Neuronal stem cell (in vitro differentiated cells): ENCODE measurements at regions not wholly inside any gene's neighbourhood (a gene's known extent, or its start where the extent isn't known, plus 50 kb on each side); places are given as distances from the start of the nearest gene placed in this dataset.

Experiments used
- DNase-seq: peaks from one replicate; pipeline ENCODE4 v3.0.0-alpha.2; 2013; ENCODE audit warnings: low spot score
- H2AFZ ChIP-seq: one replicate; pipeline ENCODE4 v1.6.1; 2013; ENCODE audit warnings: mild to moderate bottlenecking, low read length, inconsistent platforms
- H2AK5ac ChIP-seq: 2 replicates; pipeline ENCODE4 v1.6.1; 2013; ENCODE audit warnings: low read depth, mild to moderate bottlenecking, inconsistent platforms, low read length, moderate library complexity, mixed read lengths
- H2BK120ac ChIP-seq: 2 replicates; pipeline ENCODE4 v1.6.1; 2013; ENCODE audit warnings: low read depth, mild to moderate bottlenecking, inconsistent platforms, low read length, moderate library complexity, mixed read lengths
- H2BK12ac ChIP-seq: one replicate; pipeline ENCODE4 v1.6.1; 2013; ENCODE audit warnings: low read length, inconsistent platforms
- H2BK15ac ChIP-seq: 2 replicates; pipeline ENCODE4 v1.6.1; 2013; ENCODE audit warnings: mild to moderate bottlenecking, low read length, inconsistent platforms, mixed read lengths
- H2BK5ac ChIP-seq: one replicate; pipeline ENCODE4 v1.6.1; 2013; ENCODE audit warnings: inconsistent platforms, mild to moderate bottlenecking, low read length, moderate library complexity
- H3K14ac ChIP-seq: one replicate; pipeline ENCODE4 v1.6.1; 2013; ENCODE audit warnings: low read length, inconsistent platforms
- H3K18ac ChIP-seq: 2 replicates; pipeline ENCODE4 v1.6.1; 2013; ENCODE audit warnings: low read length, inconsistent platforms
- H3K23ac ChIP-seq: 2 replicates; pipeline ENCODE4 v1.6.1; 2013; ENCODE audit warnings: low read depth, mild to moderate bottlenecking, mixed read lengths, low read length, inconsistent platforms; ENCODE audit not compliant: poor library complexity
- H3K27ac ChIP-seq: replicated peaks from 3 replicates; pipeline ENCODE4 v1.5.1; 2013; ENCODE audit warnings: low read length, inconsistent platforms
- H3K27me3 ChIP-seq, 3 experiments: 2 replicates each; pipeline ENCODE4 v1.6.1; 2013; ENCODE audit warnings: low read length in 3 of 3, mild to moderate bottlenecking in 2 of 3, inconsistent platforms in 1 of 3, low read depth in 1 of 3, mixed read lengths in 1 of 3, moderate library complexity in 1 of 3; ENCODE audit not compliant: control insufficient read depth in 3 of 3, insufficient read depth in 3 of 3
- H3K36me3 ChIP-seq, 2 donors: replicated peaks in 1 of 2; 2 replicates each; pipeline ENCODE4 v1.6.1; 2013; ENCODE audit warnings: low read length in 2 of 2; ENCODE audit not compliant: control insufficient read depth in 2 of 2, insufficient read depth in 2 of 2
- H3K4ac ChIP-seq: 2 replicates; pipeline ENCODE4 v1.6.1; 2013; ENCODE audit warnings: inconsistent platforms, mild to moderate bottlenecking, low read length, moderate library complexity
- H3K4me1 ChIP-seq, 2 donors: 1 replicate in 1 of 2; 2 replicates in 1 of 2; pipeline ENCODE4 v1.6.1; 2013; ENCODE audit warnings: low read length in 2 of 2, low read depth in 1 of 2; ENCODE audit not compliant: control insufficient read depth in 2 of 2, insufficient read depth in 1 of 2
- H3K4me2 ChIP-seq: one replicate; pipeline ENCODE4 v1.6.1; 2013; ENCODE audit warnings: mild to moderate bottlenecking, low read length, inconsistent platforms; ENCODE audit not compliant: insufficient read depth, poor library complexity, severe bottlenecking
- H3K4me3 ChIP-seq, 2 donors: 2 replicates each; pipeline ENCODE4 v1.5.1; 2013; ENCODE audit warnings: low read length in 2 of 2, mild to moderate bottlenecking in 2 of 2, inconsistent platforms in 1 of 2, moderate library complexity in 1 of 2
- H3K79me1 ChIP-seq: one replicate; pipeline ENCODE4 v1.6.1; 2013; ENCODE audit warnings: low read depth, mild to moderate bottlenecking, inconsistent platforms, low read length, moderate library complexity
- H3K9ac ChIP-seq: one replicate; pipeline ENCODE4 v1.6.1; 2013; ENCODE audit warnings: mild to moderate bottlenecking, low read depth, low read length, inconsistent platforms; ENCODE audit not compliant: poor library complexity
- H3K9me3 ChIP-seq, 2 donors: replicated peaks in 1 of 2; 2 replicates each; pipeline versions ENCODE3 to v1.6.1; 2013; ENCODE audit warnings: low read length in 2 of 2, mild to moderate bottlenecking in 2 of 2, inconsistent platforms in 1 of 2, low read depth in 1 of 2, mixed read lengths in 1 of 2, moderate library complexity in 1 of 2; ENCODE audit not compliant: control insufficient read depth in 2 of 2, insufficient read depth in 1 of 2
- H4K8ac ChIP-seq: one replicate; pipeline ENCODE4 v1.6.1; 2013; ENCODE audit warnings: low read depth, mild to moderate bottlenecking, inconsistent platforms, low read length, moderate library complexity
- H4K91ac ChIP-seq: one replicate; pipeline ENCODE4 v1.6.1; 2013; ENCODE audit warnings: low read length, low read depth, mild to moderate bottlenecking, inconsistent platforms; ENCODE audit not compliant: poor library complexity
- WGBS, 2 donors: extraction: QIAGEN DNeasy Blood & Tissue Kit; methylation state at CpG; one replicate each; pipeline ENCODE4 v1.1.7; 2013; ENCODE audit warnings: missing lambda C conversion rate in 2 of 2, mixed read lengths in 1 of 2; ENCODE audit not compliant: insufficient read length in 2 of 2, insufficient replicate concordance in 1 of 2; ENCODE audit errors: extremely low coverage in 2 of 2; 5-methylcytosine and 5-hydroxymethylcytosine counted together

GRCh38 chr6:164095056-164095455 is 680.5 kb downstream of the QKI start:
- H2BK12ac ChIP-seq: no peak overlapping the region
- H2BK15ac ChIP-seq: no peak overlapping the region
- no peak overlapping the region for H3K4me2 ChIP-seq
- H2BK120ac ChIP-seq: no peak overlapping the region
- H3K4me1 ChIP-seq: peaks cover 8 to 9% of the 10 kb centered on the region in 2 donors
- H3K18ac ChIP-seq: no peak overlapping the region
- DNase-seq: no peak
- H2AFZ ChIP-seq: no peak overlapping the region
- H3K27me3 ChIP-seq: no peaks in the 10 kb centered on the region
- H3K9ac ChIP-seq: no peak overlapping the region
- H4K8ac ChIP-seq: no peak overlapping the region
- H3K79me1 ChIP-seq: no peaks in the 10 kb centered on the region
- H3K27ac ChIP-seq: no peak overlapping the region
- no peak overlapping the region for H3K14ac ChIP-seq
- H3K4me3 ChIP-seq: no peak overlapping the region
- WGBS, 2 donors: no CpG with 5 or more reads among the region's 3 CpGs
- H3K36me3 ChIP-seq: no peaks in the 10 kb centered on the region
- H2AK5ac ChIP-seq: no peak overlapping the region
- no peak overlapping the region for H2BK5ac ChIP-seq
- H4K91ac ChIP-seq: no peak overlapping the region
- no peak overlapping the region for H3K23ac ChIP-seq
- H3K9me3 ChIP-seq: peaks cover 3 to 14% of the 10 kb centered on the region in 2 donors
- H3K4ac ChIP-seq: no peak overlapping the region

GRCh38 chr6:164087870-164088269 is 673.4 kb downstream of the QKI start:
- peaks cover 0 to 13% of the 10 kb centered on the region in 2 donors for H3K9me3 ChIP-seq
- no peak overlapping the region for H2BK12ac ChIP-seq
- no peak overlapping the region for H2AFZ ChIP-seq
- no CpG with 5 or more reads among the region's 3 CpGs for WGBS, 2 donors
- H2BK5ac ChIP-seq: no peak overlapping the region
- no peak overlapping the region for H3K4ac ChIP-seq
- no peak overlapping the region for H2BK15ac ChIP-seq
- no peaks in the 10 kb centered on the region for H3K27me3 ChIP-seq
- H3K4me3 ChIP-seq: no peak overlapping the region
- H3K79me1 ChIP-seq: no peaks in the 10 kb centered on the region
- H2AK5ac ChIP-seq: no peak overlapping the region
- peaks cover 15 to 25% of the 10 kb centered on the region in 2 donors for H3K4me1 ChIP-seq
- H4K8ac ChIP-seq: no peak overlapping the region
- H3K27ac ChIP-seq: no peak overlapping the region
- no peak overlapping the region for H2BK120ac ChIP-seq
- no peak for DNase-seq
- H4K91ac ChIP-seq: no peak overlapping the region
- H3K23ac ChIP-seq: no peak overlapping the region
- no peak overlapping the region for H3K14ac ChIP-seq
- no peak overlapping the region for H3K9ac ChIP-seq
- H3K18ac ChIP-seq: no peak overlapping the region
- H3K4me2 ChIP-seq: no peak overlapping the region
- H3K36me3 ChIP-seq: no peaks in the 10 kb centered on the region

GRCh38 chr6:164087211-164087610 is 672.7 kb downstream of the QKI start:
- WGBS, 2 donors: no CpG with 5 or more reads among the region's 2 CpGs
- Histone ChIP-seq H3K9me3 (peaks cover 0 to 11% of the 10 kb centered on the region in 2 donors), H3K79me1 (no peaks in the 10 kb centered on the region), H2AK5ac (peak overlapping the region; percentile 2), H3K14ac (no peak overlapping the region), H3K23ac (no peak overlapping the region), H3K36me3 (no peaks in the 10 kb centered on the region), H2BK15ac (peak overlapping the region; percentile 30), H2AFZ (no peak overlapping the region), H3K4me2 (no peak overlapping the region), H4K91ac (no peak overlapping the region), H3K4me1 (peaks cover 18 to 27% of the 10 kb centered on the region in 2 donors), H3K27ac (peak overlapping the region; percentile 93), H2BK5ac (peak overlapping the region; percentile 90), H3K4ac (no peak overlapping the region), H3K4me3 (no peak overlapping the region), H3K18ac (peak overlapping the region; percentile 55), H2BK120ac (no peak overlapping the region), H3K27me3 (no peaks in the 10 kb centered on the region), H4K8ac (no peak overlapping the region), H2BK12ac (peak overlapping the region; percentile 12), H3K9ac (no peak overlapping the region)
- DNase-seq: no peak

- Histone ChIP-seq H3K4ac (no peak overlapping the region), H3K27ac (peak overlapping the region; percentile 93), H2AFZ (peak overlapping the region; percentile 26), H2BK5ac (peak overlapping the region; percentile 90), H3K27me3 (no peaks in the 10 kb centered on the region), H3K36me3 (no peaks in the 10 kb centered on the region), H3K18ac (peak overlapping the region; percentile 79), H3K14ac (no peak overlapping the region), H3K9me3 (peaks cover 0 to 5% of the 10 kb centered on the region in 2 donors), H3K4me1 (peaks cover 18 to 27% of the 10 kb centered on the region in 2 donors), H3K9ac (peak overlapping the region; percentile 61), H3K4me3 (peak overlapping the region in 1 of 2 donors; percentile 27), H2BK120ac (peak overlapping the region; percentile 91), H4K91ac (peak overlapping the region; percentile 88), H3K23ac (peak overlapping the region; percentile 14), H2AK5ac (peak overlapping the region; percentile 31), H3K4me2 (no peak overlapping the region), H3K79me1 (no peaks in the 10 kb centered on the region), H2BK12ac (peak overlapping the region; percentile 12), H2BK15ac (peak overlapping the region; percentile 30), H4K8ac (no peak overlapping the region)
- no peak for DNase-seq
- WGBS, 2 donors: 100% methylated on average over 1 of the region's 25 CpGs; no CpG with 5 or more reads in 1 of the 2 donors
These were observed 671.8 kb downstream of the QKI start for GRCh38 chr6:164086076-164086887.
